ENCODE measurements at regions not wholly inside any gene's neighbourhood (a gene's known extent, or its start where the extent isn't known, plus 50 kb on each side); places are given as distances from the start of the nearest gene placed in this dataset.

DNA sequence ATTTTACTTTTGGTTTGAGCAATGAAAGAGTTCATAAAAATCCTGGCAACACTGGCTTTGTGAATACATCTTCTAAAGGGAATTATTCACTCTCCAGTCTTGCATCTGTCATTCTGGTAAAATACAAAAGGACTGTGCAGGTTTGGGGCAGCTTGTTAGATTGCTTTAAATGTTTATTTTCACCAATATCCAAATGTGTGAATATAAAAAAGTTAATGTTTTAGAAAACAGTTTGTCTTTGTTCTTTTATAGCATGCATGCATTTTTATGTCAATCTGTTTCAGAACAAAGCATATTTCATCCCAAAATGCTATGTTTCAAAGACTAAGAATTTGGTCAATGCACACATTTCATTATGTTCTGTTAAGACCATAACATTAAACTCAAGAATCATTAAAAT is 1145.4 kb downstream of the OLFM4 start (continued):
- TF ChIP-seq, protein P1, sequence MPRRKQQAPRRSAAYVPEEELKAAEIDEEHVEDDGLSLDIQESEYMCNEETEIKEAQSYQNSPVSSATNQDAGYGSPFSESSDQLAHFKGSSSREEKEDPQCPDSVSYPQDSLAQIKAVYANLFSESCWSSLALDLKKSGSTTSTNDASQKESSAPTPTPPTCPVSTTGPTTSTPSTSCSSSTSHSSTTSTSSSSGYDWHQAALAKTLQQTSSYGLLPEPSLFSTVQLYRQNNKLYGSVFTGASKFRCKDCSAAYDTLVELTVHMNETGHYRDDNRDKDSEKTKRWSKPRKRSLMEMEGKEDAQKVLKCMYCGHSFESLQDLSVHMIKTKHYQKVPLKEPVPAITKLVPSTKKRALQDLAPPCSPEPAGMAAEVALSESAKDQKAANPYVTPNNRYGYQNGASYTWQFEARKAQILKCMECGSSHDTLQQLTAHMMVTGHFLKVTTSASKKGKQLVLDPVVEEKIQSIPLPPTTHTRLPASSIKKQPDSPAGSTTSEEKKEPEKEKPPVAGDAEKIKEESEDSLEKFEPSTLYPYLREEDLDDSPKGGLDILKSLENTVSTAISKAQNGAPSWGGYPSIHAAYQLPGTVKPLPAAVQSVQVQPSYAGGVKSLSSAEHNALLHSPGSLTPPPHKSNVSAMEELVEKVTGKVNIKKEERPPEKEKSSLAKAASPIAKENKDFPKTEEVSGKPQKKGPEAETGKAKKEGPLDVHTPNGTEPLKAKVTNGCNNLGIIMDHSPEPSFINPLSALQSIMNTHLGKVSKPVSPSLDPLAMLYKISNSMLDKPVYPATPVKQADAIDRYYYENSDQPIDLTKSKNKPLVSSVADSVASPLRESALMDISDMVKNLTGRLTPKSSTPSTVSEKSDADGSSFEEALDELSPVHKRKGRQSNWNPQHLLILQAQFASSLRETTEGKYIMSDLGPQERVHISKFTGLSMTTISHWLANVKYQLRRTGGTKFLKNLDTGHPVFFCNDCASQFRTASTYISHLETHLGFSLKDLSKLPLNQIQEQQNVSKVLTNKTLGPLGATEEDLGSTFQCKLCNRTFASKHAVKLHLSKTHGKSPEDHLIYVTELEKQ (tag by site-specific recombination; IDR thresholded peaks at IDR 0.05; ENCODE audit: borderline replicate concordance): no peak
- TF ChIP-seq ZNF837 (tag by site-specific recombination; IDR thresholded peaks at IDR 0.05) (no peak), ZNF223 (tag by site-specific recombination; IDR thresholded peaks at IDR 0.05) (no peak)

DNA sequence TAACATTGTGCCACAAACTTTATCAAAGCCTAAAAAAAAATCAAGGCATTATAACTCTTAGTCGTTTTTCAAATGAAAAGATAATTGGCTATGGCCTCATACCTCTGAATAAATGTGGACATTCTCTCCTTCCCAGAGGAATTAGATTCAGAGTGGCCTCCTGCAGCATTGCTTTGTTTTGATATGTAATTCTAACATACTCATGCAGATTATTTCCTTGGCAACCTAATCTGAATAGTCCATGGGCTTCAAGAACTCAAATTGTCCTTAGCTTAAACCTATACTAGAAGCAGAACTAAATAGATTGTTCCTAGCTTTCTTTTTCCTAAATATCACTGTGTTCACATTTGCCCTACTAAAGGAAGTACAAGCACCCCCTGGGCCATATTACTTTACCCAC is 1146.9 kb downstream of the OLFM4 start:
- POLR2A ChIA-PET: no interaction called here
- H3K36me3 ChIP-seq (ENCODE audit: control insufficient read depth in 2 of 2, insufficient read depth in 1 of 2, low read length in 2 of 2): no peaks in the 10 kb centered on the region
- no peak overlapping the region for H3K27ac ChIP-seq (ENCODE audit: extremely low read depth, low read depth, low read length)
- H3K9me3 ChIP-seq (ENCODE audit: control insufficient read depth, insufficient read depth, low read depth, low read length): no peaks in the 10 kb centered on the region
- TF ChIP-seq ZNF133 (tag by site-specific recombination; IDR thresholded peaks at IDR 0.05) (no peak), ZNF549 (tag by site-specific recombination; IDR thresholded peaks at IDR 0.05) (no peak), ZNF530 (tag by site-specific recombination; IDR thresholded peaks at IDR 0.05; ENCODE audit: low read depth) (no peak), GLIS1 (tag by site-specific recombination; IDR thresholded peaks at IDR 0.05) (no peak), MZF1 (tag by site-specific recombination; IDR thresholded peaks at IDR 0.05; ENCODE audit: borderline replicate concordance) (no peak), ZNF776 (tag by site-specific recombination; IDR thresholded peaks at IDR 0.05; ENCODE audit: borderline replicate concordance) (no peak), SCRT2 (tag by site-specific recombination; IDR thresholded peaks at IDR 0.05) (no peak), ZFP41 (tag by site-specific recombination; IDR thresholded peaks at IDR 0.05; ENCODE audit: borderline replicate concordance) (no peak), ZNF544 (tag by site-specific recombination; IDR thresholded peaks at IDR 0.05) (no peak), ZNF391 (tag by site-specific recombination; IDR thresholded peaks at IDR 0.05; ENCODE audit: borderline replicate concordance, low read depth) (no peak), MEIS1 (CRISPR knock-in tag; IDR thresholded peaks at IDR 0.05; ENCODE audit: borderline replicate concordance) (no peak)
- TF ChIP-seq, protein P2, sequence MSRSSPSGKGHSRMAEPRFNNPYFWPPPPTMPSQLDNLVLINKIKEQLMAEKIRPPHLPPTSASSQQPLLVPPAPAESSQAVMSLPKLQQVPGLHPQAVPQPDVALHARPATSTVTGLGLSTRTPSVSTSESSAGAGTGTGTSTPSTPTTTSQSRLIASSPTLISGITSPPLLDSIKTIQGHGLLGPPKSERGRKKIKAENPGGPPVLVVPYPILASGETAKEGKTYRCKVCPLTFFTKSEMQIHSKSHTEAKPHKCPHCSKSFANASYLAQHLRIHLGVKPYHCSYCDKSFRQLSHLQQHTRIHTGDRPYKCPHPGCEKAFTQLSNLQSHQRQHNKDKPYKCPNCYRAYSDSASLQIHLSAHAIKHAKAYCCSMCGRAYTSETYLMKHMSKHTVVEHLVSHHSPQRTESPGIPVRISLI (tag by site-specific recombination; IDR thresholded peaks at IDR 0.05): no peak
- TF ChIP-seq, protein P3, sequence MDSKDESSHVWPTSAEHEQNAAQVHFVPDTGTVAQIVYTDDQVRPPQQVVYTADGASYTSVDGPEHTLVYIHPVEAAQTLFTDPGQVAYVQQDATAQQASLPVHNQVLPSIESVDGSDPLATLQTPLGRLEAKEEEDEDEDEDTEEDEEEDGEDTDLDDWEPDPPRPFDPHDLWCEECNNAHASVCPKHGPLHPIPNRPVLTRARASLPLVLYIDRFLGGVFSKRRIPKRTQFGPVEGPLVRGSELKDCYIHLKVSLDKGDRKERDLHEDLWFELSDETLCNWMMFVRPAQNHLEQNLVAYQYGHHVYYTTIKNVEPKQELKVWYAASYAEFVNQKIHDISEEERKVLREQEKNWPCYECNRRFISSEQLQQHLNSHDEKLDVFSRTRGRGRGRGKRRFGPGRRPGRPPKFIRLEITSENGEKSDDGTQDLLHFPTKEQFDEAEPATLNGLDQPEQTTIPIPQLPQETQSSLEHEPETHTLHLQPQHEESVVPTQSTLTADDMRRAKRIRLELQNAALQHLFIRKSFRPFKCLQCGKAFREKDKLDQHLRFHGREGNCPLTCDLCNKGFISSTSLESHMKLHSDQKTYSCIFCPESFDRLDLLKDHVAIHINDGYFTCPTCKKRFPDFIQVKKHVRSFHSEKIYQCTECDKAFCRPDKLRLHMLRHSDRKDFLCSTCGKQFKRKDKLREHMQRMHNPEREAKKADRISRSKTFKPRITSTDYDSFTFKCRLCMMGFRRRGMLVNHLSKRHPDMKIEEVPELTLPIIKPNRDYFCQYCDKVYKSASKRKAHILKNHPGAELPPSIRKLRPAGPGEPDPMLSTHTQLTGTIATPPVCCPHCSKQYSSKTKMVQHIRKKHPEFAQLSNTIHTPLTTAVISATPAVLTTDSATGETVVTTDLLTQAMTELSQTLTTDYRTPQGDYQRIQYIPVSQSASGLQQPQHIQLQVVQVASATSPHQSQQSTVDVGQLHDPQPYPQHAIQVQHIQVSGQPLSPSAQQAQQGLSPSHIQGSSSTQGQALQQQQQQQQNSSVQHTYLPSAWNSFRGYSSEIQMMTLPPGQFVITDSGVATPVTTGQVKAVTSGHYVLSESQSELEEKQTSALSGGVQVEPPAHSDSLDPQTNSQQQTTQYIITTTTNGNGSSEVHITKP (tag by site-specific recombination; IDR thresholded peaks at IDR 0.05): no peak
- TF ChIP-seq, protein P4, sequence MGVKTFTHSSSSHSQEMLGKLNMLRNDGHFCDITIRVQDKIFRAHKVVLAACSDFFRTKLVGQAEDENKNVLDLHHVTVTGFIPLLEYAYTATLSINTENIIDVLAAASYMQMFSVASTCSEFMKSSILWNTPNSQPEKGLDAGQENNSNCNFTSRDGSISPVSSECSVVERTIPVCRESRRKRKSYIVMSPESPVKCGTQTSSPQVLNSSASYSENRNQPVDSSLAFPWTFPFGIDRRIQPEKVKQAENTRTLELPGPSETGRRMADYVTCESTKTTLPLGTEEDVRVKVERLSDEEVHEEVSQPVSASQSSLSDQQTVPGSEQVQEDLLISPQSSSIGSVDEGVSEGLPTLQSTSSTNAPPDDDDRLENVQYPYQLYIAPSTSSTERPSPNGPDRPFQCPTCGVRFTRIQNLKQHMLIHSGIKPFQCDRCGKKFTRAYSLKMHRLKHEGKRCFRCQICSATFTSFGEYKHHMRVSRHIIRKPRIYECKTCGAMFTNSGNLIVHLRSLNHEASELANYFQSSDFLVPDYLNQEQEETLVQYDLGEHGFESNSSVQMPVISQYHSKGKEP (tag by site-specific recombination; IDR thresholded peaks at IDR 0.05): no peak
- TF ChIP-seq, protein P5, sequence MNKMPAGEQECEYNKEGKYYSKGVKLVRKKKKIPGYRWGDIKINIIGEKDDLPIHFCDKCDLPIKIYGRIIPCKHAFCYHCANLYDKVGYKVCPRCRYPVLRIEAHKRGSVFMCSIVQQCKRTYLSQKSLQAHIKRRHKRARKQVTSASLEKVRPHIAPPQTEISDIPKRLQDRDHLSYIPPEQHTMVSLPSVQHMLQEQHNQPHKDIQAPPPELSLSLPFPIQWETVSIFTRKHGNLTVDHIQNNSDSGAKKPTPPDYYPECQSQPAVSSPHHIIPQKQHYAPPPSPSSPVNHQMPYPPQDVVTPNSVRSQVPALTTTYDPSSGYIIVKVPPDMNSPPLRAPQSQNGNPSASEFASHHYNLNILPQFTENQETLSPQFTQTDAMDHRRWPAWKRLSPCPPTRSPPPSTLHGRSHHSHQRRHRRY (tag by site-specific recombination; IDR thresholded peaks at IDR 0.05): no peak
- TF ChIP-seq, protein P6, sequence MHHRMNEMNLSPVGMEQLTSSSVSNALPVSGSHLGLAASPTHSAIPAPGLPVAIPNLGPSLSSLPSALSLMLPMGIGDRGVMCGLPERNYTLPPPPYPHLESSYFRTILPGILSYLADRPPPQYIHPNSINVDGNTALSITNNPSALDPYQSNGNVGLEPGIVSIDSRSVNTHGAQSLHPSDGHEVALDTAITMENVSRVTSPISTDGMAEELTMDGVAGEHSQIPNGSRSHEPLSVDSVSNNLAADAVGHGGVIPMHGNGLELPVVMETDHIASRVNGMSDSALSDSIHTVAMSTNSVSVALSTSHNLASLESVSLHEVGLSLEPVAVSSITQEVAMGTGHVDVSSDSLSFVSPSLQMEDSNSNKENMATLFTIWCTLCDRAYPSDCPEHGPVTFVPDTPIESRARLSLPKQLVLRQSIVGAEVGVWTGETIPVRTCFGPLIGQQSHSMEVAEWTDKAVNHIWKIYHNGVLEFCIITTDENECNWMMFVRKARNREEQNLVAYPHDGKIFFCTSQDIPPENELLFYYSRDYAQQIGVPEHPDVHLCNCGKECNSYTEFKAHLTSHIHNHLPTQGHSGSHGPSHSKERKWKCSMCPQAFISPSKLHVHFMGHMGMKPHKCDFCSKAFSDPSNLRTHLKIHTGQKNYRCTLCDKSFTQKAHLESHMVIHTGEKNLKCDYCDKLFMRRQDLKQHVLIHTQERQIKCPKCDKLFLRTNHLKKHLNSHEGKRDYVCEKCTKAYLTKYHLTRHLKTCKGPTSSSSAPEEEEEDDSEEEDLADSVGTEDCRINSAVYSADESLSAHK (tag by site-specific recombination; IDR thresholded peaks at IDR 0.05): no peak
- CTCF ChIA-PET: no interaction called here
- no peaks in the 10 kb centered on the region for H3K4me1 ChIP-seq (ENCODE audit: control insufficient read depth, insufficient read depth, low read length)
- H3K4me3 ChIP-seq (ENCODE audit: low read depth, low read length): no peak overlapping the region
